GM12873 (cell line): ENCODE measurements at regions not wholly inside any gene's neighbourhood (a gene's known extent, or its start where the extent isn't known, plus 50 kb on each side); places are given as distances from the start of the nearest gene placed in this dataset.

Experiments used
- TF ChIP-seq, protein P1 (sequence below): IDR thresholded peaks from 2 replicates; pipeline ENCODE4 v1.5.1; 2012; ENCODE audit warnings: low read depth, mild to moderate bottlenecking, moderate library complexity, low read length, control low read depth; ENCODE audit not compliant: insufficient read depth; ENCODE audit errors: missing control alignments

DNA sequence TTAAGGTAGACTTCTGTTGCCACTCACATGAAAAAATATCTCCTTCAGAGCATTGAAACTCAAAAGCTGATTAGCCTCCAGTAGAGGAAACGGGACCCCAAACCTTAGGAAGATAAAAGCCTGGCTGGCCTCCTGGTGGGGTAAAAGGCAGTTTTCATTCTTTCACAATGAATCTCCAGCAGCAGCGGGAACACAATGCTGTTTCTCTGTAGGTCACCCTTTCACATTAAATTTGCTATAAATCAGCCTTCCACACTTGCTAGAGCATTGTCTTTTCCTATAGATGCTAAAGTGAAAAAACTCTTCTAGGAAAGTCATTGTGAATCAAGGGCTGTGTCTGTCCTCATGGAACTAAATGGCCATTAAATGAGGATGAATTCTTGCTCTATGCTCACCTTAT is 207.3 kb upstream of the MAGEB2 start:
- TF ChIP-seq, protein P1, sequence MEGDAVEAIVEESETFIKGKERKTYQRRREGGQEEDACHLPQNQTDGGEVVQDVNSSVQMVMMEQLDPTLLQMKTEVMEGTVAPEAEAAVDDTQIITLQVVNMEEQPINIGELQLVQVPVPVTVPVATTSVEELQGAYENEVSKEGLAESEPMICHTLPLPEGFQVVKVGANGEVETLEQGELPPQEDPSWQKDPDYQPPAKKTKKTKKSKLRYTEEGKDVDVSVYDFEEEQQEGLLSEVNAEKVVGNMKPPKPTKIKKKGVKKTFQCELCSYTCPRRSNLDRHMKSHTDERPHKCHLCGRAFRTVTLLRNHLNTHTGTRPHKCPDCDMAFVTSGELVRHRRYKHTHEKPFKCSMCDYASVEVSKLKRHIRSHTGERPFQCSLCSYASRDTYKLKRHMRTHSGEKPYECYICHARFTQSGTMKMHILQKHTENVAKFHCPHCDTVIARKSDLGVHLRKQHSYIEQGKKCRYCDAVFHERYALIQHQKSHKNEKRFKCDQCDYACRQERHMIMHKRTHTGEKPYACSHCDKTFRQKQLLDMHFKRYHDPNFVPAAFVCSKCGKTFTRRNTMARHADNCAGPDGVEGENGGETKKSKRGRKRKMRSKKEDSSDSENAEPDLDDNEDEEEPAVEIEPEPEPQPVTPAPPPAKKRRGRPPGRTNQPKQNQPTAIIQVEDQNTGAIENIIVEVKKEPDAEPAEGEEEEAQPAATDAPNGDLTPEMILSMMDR = no peak

DNA sequence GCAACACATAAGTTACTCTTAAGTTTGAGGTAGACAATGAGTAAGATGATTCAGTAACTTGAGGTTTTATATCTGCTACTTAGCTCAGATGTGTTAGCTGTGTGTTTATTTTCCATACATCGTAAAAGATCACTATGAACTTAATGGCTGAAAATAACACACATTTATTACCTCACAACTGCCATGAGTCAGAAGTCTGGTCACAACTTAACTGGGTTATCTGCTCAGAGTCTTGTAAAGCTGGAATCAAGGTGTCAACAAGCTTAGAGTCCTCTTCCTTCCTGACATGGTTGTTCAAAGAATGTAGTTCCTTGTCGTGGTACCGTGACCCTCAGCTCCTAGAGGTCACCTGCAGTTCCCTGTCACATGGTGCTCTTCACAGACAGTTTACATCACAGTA is 204.9 kb upstream of the MAGEB2 start:
- TF ChIP-seq, protein P1 = no peak

DNA sequence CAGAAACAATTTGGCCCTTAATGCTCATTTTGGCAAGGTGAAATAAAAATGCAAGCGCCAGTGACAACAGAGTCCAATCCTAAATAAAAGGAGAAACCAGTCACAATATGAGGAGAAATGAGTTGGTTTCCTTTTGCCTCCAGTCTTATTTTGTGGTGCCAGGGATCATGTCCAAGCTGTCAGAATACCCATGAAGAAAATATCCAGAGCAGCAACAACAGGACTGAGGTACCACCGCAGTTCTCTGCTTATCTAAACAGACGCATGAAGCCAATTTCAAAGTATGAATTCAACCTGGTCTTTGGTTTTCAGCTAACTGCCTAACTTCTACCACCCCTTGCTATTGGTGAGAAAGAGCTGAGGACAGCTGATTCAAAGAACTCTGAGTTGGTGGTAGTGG is 199.9 kb upstream of the MAGEB2 start:
- TF ChIP-seq, protein P1 = no peak

- TF ChIP-seq, protein P1 = no peak
Observed at GRCh38 chrX:30027636-30028035, 187.7 kb upstream of the MAGEB2 start.

DNA sequence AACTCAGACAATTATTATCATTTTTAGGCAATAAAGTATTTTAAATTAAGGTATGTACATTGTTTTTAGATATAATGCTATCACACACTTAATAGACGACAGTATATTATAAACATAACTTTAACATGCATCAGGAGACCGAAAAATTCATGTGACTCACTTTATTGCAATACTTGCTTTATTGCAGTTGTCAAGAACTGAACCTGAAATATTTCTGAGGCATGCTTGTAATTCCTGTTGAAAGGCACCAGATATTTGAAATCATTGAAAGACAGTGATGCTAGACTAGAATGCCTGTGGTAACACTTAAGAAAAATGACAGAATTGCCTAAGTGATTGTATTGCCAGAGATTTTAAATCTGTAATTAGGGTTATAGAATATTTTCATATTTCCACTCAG is 175.6 kb upstream of the MAGEB2 start:
- TF ChIP-seq, protein P1 = no peak

- TF ChIP-seq, protein P1 = peak; percentile 62
Observed at GRCh38 chrX:30060718-30061117, 154.6 kb upstream of the MAGEB2 start.

- TF ChIP-seq, protein P1 = no peak
Observed at GRCh38 chrX:30065226-30065625, 150.1 kb upstream of the MAGEB2 start.
